ENCODE measurements at regions not wholly inside any gene's neighbourhood (a gene's known extent, or its start where the extent isn't known, plus 50 kb on each side); places are given as distances from the start of the nearest gene placed in this dataset.

DNA sequence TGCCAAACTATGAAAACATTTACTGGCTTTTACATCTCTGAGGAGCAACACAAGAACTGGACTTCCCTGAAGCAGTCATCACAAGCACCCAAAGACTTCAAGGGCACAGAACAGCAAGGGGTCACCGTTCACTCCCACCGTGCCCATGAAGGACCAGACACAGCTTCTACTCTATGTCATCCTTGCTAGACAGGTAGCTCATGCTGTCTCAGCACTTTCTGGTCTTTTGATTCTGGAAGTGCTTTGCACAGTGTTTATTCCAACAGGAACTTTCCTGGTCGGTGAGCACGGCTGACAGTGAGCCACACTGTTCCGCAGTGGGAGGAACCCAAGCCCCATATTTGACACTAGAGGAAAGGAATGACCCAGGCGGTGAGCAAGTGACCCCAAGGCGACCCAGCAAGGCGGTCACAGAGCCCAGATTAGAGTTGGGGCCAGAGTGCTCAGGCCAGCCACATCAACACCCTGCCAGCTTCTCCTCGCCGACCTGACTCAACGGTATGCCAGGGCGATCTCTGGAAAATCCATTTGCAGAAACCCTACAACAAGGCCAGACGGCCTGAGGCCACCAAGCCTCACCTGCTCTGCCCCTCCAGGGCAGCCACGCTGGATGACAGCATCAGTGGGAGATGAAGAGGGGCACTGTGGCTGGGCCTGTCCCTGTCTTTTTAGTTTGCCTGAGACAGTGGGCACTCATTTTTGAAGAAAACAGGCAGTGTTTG, 318.6 kb downstream of the TCERG1L start:
- no peak for DNase-seq

GRCh38 chr10:130993612-130994011, 317.9 kb downstream of the TCERG1L start:
- no peak for DNase-seq

DNA sequence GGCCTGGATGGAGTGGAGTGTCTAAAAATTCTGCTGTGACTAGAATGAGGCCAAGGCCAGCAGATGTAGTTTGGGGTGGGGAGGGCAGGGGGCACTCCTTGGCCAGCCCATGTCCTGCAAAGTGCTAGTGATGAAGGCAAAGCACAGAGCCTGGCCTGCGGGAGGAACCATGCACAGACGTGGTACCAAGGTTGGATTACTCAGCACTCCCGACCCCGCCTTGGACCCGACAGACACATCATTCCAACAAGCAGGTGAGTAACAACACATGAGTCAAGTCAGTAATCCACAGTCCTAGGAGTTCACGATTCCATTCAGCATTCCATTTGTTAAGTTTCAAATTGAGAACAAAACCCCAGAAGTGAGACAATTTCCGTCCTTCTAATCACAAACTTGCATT, 317.3 kb downstream of the TCERG1L start:
- DNase-seq: no peak

DNA sequence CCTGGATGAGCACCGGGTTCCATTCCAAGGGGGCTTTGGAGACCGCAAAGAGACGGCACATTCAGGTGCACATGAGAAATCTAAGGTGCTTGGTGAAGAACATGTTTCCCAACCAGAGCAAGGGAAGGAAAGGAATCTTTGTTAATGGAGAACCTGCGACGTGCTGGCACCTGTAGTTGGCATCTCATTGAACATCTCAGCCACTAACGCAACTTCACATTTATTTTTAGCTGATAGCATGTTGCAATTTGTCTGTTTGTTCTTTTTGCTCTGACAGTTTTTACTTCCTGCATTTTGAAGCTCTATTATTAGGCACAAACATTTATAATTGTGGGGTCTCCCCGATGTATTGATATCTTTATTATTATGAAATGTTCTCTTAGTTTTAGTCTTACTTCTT, 316.7 kb downstream of the TCERG1L start:
- no peak for DNase-seq

- no peak for DNase-seq
Measured at GRCh38 chr10:130997267-130998045, 314.1 kb downstream of the TCERG1L start.

GRCh38 chr10:130998046-130998435, 313.5 kb downstream of the TCERG1L start:
- DNase-seq: no peak

DNA sequence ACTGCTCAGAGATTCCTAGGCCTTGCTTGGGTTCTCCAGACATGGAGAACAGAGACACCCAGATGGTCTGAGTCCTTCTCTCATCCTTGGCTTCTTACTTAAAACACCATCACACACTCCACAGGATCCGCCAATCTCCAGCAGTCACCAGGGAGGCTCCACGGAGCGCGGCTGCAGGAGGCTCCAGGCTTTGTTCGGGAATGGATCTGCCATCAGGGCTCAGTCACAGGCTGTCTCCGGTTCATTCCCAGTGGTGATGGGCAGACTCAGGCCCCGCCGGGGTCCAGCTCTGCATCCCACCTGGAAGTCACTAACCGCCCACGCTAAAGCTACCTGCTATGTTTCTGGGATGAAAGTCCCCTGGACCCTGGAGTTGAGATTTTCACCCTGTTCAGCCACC, 312.9 kb downstream of the TCERG1L start:
- DNase-seq: no peak

DNA sequence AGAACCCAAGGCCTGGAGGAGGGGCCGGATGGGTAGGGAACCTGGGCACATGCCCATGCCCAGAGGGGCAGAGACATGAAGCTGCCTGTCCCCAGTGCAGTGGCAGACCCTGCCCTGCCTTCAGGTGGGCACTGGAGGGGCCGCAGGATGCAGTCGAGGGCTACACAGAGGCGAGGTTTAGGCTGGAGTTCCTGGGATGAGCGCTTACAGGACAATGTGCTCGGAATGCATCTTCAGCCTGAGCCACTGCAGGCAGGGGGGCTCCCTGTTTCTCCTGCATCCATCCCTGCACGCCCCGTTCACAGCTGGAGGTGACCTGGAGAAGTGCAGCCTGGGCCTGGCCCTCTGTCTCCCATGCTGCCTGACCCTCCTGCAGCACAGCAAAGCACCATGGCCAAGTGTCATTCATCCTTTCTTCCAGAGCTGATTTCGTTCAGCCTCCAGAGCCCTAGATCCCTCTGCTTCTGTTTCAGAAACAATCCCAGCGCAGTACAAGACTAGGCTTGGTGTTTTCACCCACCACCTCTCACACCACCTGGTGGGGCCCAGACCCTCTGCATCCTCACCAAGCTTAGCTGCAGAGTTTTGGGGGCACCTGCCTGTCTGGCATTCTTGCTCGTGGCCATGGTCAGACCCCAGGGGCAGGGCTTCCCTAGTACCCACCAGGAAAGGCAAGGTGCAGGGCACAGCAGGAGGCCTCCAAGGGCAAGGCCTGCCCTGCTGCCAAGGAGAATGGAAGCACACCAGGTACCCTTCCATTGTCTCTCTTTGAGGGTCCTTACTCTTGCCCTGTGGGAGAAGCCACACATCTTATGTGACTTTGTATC, 311.9 kb downstream of the TCERG1L start:
- DNase-seq: no peak

DNA sequence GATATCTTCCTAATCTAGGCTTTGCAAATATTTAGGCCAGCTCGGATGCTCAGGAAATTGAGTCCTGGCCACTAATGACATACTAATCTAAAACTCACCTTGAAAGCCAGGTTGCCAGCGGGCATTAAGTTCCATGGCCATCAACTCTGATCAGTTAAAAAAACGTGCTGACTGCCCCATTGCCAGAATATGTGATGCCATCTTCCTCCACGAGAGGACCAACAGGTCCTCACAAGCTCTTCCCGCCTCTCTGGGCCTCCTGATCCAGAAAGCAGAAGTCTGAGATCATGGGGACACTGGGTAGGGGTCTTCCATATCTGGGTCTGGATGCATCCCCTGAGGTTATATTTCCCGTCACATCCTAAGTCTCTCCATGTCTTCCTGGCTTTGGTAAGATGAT, 311.3 kb downstream of the TCERG1L start:
- no peak for DNase-seq

DNA sequence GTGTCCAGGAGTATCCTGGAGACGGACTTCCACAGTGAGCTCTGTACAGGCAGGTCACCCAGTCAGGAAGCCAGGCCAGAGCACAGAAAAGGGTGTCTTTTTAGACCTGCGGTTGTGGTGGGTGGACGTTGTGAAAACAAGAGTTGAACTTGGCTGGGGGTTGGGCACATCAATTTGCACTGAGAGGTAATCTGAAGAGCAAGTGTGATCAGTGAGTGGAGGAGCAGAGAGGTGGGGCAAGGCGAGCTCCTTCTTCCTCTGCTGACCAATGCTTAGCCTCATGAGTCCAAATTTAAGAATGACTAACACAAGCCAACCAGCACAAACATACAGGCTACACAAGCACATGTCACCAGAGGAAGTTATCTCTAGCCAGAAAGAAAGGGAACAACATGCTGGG, 310.8 kb downstream of the TCERG1L start:
- no peak for DNase-seq

GRCh38 chr10:131001438-131001837, 310.1 kb downstream of the TCERG1L start:
- DNase-seq: no peak

GRCh38 chr10:131002031-131002861, 309.3 kb downstream of the TCERG1L start:
- no peak for DNase-seq

GRCh38 chr10:131003455-131003854, 308.1 kb downstream of the TCERG1L start:
- no peak for DNase-seq

DNA sequence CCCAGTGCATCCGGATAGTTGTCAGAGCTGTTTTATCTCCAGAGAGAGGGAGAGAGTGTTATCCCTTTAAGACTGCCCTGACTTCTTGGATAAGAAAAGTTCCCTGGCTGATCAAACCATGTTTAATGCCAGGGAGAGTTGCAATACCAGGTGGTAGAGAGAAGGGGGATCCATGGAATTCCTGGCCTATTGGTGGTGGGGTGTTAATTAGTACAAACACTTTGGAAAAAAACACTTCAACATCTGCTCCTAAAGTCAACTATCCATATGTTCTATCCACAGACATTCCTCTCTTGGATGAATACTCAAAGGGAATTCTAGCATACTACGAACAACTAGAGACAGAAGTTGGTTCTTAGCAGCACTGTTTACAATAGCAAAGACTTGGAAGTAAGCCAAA, 307.2 kb downstream of the TCERG1L start:
- no peak for DNase-seq

- DNase-seq: no peak
Measured at GRCh38 chr10:131006458-131007256, 304.9 kb downstream of the TCERG1L start.

DNA sequence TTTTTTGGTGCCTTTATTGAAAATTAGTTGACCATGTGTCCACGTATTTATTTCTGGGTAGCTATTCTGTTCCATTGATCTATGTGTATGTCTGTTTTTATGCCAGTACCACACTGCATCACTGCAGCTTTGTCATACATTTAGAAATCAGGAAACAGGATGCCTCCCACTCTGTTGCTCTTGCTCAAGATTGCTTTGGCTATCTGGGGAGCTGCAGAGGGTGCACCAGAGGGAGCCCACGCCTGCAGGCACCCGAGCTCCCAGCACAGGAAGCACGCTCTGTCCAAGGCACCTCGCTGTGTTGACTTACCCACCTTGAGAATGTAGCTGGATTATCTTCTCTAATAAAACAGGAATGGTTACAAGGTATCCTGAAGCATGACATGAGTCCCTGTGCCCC, 301.7 kb downstream of the TCERG1L start:
- DNase-seq: no peak

- DNase-seq: no peak
Measured at GRCh38 chr10:131010965-131011575, 300.5 kb downstream of the TCERG1L start.

DNA sequence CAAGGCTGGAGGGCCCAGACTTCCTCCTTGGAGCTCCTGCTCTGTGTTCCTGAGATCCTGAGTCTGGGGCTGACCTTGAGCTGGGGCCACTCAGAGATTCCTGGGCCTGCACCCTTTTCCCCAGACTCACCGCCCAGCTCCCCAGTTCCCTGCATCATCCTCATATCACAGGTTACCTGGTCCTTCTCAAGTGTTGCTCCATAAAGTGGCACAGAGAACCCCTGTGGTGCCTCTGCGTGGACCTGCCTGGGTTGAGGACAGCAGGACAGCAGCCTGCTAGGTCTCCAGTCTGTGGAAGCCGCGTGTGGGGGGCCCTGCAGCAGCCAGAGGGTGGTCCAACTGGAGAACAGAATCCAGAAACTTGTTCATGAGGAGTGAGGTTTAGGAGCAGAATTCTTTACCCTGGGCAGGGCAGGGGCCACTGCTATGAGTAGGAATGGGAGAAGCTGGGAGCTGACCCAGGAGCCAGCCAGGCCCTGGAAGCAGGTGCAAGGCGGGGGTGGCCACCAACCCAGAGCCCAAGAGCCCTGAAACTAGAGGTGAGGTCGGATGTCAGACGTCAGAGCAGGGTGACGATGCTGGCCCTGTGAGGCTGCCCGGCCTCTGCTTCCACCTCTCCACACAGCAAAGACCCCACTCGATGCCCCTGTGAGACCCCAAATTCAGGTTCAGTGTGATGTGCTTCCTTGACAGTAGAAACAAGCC, 299.4 kb downstream of the TCERG1L start:
- DNase-seq: no peak

GRCh38 chr10:131012641-131012985, 298.9 kb downstream of the TCERG1L start:
- DNase-seq: no peak

GRCh38 chr10:131013281-131013912, 298.1 kb downstream of the TCERG1L start:
- no peak for DNase-seq
